Activated CD4-positive, CD25-positive, alpha-beta regulatory T cell treated with anti-CD3 and anti-CD28 coated beads, Interleukin-2, amount 50 U/mL, for 24 hours (primary cell): ENCODE measurements at regions not wholly inside any gene's neighbourhood (a gene's known extent, or its start where the extent isn't known, plus 50 kb on each side); places are given as distances from the start of the nearest gene placed in this dataset.
A peak's percentile ranks its signal among the peaks of the same experiment; 100 is the strongest.

Experiments
- ATAC-seq, 2 donors: fragments of 150-1000 bp; cut with Tn5 transposase; one replicate each; pipeline ENCODE4 v1.10.0; 2021; ENCODE audit warnings: mild to moderate bottlenecking in 1 of 2, moderate library complexity in 1 of 2

DNA sequence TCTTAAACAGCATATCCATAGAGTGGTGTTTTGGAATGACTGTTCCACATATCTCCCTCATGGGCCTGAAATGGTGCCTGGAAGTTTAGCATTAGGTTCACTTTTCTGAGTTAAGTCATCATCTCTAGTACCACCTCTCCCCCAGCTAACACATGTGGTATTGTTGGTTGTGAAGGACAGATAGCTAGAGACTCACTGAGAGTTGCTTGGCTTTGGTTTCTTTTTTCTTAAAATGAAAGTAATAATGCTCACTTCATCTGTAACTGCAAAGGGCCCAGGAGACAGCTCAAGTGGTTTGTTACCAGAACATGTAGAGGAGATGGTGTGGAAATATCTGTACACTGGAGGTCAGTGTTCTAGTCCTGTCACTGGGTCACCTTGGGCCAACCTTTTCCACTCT is 90.9 kb downstream of the EFNB1 start:
- ATAC-seq = no peak

DNA sequence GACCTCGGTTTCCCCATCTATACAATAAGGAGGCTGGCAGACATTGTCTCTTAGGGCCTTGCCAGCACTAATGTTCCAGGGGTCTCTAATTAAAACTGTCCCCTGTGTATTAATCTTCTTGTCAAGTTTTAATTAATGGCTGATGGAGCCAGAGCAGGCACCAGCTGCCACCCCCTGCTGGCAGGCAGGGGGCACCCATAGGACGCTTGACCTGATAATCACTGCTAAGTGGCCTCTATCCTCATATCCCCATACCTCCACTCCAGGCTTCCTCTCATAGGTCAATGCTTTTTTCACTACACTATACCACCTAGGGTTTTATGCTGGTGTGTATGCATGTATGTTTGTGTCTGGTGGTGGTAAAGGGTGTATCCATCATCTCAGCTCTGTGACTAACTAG is 89.4 kb downstream of the EFNB1 start:
- no peak for ATAC-seq

DNA sequence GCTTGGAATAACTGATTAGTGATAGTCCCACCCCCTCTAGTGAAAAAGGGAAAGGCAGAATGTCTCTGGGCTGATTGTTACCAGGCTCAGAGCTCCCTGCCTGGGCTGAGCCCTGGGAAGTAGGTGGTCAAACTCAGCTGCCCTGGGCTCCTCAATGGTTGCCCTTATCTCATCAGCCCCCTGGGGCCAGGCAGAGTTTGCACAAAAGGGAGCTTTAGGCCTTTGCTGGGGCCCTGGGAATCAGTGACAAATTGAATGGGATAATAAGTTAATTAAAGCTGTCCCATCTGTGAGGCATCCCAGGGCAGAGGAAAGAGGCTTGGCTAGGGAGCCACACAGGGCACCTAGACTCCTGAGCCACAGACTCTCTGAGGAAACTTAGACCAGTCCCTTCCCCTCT is 89.0 kb downstream of the EFNB1 start:
- ATAC-seq = no peak

DNA sequence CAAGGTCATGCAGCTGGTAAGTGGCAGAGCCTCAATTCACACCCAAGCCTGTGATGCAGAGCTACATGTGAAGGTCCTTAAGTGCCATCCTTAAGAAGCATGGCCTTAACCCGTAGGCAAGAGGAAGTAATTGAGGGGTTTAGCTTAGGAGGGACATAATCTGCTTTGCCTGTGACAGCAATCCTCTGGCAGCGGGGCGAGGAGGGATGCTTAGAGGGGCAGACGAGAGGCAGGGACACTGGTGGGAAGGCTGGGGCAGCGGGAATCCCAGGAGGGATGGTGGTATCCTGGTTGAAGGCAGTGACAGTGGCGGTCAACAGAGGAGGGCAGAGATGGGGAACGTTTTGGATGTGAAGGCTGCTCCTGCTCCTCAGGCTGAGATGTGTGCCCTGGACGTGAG is 88.1 kb downstream of the EFNB1 start:
- ATAC-seq = no peak

DNA sequence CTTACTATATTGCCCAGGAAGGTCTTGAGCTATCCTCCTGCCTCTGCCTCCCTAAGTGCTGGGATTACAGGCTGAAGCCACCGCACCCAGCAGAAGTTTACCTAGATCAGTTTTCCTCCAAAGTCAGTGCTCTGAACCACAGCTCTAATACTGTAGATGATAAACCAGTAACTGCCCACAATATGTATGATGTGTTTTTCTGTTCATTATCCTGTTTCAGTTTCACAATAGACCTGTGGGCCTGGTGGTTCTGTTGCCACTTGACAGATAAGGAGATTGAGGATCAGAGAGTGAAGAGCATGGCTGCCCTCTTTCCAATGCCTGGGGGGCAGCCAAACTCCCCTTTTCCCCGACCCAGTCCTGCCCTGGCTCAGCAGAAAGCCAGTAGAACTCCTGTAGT is 87.0 kb downstream of the EFNB1 start:
- ATAC-seq = no peak

DNA sequence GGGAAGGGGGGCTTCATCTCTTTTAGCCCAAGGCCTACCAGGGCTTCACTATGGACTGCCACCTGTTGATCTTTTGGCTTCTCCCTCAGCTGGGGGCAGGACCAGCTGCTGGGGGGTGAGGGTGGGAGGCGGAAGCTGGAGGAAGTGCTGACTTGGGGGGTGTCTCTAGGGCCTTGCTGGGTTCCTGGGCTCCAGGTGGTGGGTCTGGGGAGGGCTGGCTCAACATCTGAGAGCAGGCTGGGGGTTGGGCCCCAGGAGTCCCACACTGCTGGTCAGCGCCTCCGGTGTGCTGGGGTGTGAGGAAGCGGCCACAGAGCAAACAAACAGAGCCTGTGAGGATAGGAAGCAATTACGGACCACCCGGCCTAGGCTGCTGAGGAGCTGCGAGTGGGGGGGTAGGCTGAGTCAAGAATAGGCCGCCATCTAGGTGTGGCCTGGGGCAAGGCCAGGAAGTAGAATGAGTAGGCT is 85.7 kb downstream of the EFNB1 start:
- ATAC-seq = no peak

DNA sequence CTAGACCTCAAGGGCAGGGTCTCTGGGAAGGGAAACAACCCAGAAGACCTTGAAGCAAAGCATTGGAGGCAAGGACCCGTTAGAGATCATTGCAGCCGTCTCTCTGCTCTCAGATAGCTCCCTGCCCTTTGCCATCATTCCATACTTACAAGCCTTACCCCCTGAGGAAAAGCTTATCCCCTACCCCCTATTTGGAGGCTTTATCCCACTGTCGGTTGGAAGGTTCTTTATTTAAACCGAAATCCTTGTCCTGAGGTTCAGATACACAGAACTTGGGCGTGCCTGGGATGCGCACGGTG is 84.4 kb downstream of the EFNB1 start:
- ATAC-seq = no peak

DNA sequence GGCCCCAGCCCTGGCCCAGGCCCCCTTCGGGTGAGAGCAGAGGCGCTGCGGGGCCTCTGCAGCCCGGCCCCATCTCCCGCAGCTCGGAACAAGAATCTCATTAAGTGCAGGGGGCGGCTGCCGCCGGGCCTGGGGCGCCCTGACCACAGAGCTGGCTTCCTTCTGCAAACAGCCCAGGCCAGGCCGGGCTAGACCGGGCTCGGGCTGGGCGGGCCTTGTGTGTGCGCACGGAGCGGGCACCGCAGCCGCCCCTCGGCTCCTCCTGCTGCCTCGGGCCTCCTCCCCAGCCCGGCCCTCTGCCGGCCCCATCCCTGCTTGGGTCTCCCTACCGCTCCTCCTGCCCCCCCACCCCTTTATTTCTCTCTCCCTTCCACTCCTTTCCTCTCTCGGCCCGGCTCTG is 83.3 kb downstream of the EFNB1 start:
- no peak for ATAC-seq

DNA sequence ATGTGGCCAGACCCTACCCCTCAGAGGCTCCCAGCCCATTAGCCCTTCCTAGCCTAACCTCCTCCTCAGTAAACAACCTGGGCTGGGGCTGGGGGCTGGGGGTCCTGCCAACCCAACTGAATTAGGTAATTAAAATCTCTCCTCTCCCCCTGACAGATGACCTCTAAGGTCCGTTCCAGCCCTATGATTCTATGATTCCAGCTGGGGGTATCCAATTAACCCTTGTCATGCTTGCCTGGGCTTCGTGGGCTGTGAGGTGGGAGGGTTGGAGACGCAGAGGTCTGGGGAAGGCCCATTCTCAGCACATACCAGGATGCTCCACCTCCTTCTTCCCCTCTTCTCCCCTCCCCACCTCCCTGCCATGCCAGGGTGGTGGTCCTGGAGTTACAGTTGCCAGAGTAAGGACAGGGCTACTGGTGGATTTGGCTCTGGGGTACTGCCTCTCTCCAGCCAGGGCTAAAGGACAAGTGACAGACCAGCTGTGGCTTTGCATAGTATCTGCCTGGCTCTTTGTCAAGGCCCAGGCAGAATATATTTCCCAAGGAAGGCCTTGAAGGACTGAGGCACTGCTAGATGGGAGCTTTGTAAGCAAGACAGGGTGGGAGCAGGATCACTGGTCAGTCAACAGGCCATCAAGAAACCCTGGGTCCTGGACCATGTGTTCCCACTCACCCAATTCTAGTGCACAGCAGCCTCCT is 82.1 kb downstream of the EFNB1 start:
- no peak for ATAC-seq

DNA sequence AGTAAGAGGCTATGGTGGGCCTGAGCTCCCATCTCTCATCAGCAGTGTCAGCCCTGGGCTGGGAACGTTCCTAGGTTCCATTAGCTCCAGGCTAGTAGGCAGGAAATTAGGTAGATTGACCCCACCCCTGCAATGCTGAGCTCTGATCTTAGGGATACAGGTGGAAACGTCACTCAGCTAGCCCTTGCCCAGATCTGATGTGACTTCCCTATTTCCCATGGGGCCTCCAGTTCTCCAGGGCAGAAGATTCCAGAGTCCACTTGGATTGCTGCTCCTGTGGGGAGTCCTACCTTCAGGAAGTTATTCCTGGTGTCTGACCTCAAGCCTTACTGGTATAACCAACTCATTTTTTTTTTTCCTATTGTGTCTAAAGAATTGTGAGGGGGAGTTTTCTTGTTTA is 81.1 kb downstream of the EFNB1 start:
- ATAC-seq = no peak

DNA sequence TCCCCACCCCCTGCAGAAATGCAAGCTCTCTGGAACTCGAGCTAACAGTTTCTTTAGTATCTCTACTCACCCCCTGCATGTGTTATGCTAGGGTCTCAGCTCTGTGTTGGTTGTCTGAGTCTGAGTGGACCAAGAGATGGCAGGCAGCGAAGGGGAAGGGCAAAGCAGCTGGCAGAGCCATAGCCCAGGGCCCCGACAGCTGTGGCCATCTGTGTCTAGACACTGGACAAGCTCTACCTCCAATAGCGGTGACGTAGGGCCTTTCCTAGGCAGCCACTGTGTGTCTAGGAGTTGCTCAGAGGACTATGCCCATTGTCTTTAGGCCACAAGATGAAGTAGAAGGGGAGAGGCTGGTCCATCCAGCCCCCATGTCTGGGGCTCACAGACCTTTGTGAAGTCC is 79.2 kb downstream of the EFNB1 start:
- no peak for ATAC-seq

DNA sequence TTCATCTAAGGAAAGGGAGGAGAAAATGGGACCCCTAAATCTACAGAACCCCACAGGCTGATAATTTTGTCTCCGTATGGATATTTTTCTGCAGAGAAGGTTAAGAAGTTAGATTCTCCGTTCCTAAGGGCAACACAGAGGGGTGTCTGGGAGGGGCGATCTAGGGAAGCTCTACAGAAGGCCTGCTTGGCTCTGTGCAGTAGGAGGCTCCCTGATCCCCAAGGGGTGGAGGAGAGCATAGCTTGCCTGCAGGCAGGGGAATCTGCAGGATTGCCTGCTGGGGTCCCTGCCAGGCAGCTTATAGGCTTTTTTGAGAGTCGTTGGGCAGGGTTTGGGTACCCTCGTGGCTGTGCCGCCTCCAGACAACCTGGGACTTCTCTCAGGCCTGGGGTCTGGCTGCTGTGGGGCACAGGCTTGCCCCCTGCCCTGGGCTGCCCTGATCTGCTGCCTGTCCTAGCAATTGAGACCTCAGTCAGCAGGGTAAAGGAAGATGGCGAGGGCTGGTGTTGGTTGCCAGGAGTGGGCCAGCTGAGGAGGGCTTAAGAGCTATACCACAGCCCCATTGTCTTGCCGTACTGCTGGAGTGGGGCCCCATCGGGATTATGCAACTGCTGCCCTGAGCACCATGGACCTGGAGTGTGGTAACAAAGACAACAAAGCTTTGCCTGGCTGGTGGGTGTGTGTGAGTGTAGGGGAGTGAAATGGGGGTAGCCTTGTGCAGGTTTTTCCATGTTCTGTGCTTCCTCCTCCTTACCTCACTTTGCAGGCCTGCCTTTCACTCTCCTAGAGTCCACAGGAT is 74.1 kb downstream of the EFNB1 start:
- ATAC-seq = no peak

DNA sequence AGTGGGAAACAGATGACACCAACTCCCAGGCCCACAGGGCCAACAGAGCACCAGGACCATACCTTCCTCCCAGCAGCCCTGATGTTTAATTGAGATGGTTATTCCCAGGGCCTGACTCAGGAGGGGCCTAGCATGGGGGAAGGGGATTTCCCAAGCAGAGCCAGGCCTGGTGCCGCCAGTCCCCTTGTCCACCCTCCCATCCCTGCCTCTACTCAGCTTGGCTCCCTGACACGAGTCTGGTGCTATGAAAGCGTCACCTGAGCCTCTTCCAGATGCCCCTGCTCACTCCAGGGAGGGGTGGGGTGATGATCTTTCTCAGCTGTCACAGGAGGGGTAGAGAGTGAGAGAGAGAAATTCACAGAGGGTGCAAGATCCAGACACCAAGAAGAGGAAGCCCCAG is 72.7 kb downstream of the EFNB1 start:
- ATAC-seq = no peak

DNA sequence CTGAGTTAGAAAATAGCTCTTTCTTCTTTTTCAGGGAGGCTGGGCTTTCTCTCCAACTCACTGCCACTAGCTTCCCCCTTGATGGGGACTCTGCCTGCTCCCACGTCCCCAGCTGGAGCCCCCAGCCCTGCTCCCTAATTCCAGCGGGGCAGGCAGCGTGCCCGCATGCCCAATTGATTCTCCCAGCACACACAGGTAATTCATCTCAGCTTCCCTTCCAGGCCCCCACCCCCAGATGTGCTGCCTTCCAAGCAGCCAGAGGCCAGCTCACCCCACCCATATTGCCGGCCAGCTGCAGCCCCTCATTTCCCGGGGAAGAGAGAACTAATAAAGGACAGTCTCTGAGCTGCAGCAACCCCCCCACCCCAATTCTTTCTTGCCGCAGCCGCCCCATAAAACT is 69.8 kb downstream of the EFNB1 start:
- ATAC-seq = no peak

DNA sequence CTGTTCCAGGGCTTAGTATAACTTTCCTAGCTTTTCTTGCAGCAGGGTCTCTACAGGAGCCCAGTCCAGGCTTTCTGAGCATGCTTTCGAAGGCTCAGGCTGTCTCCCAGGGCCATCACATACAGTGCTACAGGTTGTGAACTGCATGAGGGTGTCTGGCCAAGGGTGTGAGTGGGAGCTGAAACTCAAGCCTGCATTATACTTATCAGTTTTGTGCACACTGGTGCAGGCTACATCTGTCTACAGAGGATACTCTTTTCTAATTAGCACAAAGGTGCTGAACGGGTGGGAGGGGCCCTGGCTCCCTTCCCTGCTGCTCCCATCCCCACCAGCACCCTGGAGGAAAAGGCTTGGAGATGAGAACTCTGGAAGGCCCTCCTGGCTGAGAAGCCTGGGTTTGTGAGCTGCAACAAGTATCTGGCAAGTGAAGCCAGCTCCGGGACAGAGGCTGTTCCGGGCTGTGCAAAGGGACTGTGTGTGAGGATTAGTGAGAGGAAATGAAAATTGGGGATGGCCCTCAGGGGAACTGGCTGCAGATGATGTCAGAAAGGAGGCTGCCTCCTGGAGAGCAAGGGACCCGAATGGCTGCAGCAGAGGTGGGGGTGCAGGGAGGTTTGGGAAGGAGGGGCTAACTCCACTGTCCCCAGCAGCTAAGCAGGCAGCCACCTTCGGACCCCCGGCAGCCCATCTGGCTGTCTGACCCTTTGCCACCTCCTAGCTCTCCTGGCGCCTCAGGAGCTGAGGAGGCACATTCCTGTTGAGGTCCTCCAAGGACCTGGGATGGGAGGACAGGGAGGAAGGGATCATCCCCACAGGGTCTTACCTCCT is 68.5 kb downstream of the EFNB1 start:
- no peak for ATAC-seq

DNA sequence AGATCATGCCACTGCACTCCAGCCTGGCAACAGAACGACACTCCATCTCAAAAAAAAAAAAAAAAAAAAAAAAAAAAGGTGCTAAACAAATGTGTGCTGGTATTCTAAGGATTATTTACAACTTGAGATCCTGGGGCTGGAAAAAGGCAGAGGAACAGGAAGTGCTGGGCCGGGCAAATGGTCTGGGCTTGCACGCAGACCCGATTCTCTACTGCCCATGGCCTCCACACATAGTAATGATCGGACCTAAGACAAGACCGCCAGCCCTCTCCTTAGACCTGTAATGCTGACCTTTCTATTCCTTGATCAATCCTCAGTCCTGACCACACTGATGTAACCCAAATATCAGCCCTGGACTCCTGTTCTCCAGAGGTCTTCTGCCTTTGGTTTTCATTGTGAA is 67.8 kb downstream of the EFNB1 start:
- no peak for ATAC-seq

DNA sequence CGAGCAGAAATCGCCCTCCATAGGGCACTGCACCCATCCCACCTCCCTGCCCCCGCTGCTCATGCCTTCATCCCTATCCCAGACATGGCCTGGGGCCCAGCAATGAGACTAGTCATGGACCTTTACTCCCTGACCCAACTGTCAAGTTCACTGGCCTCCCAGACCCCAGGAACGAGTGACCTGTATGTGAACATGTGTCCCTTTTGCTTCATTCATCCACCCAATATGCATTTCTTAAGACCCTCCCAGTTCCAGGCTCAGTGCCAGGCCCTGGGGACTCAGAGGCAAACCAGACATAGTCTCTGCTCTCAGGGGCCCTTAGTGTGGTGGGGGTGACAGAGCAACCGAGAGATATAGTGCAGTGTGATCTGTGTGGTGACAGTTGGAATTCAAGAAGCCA is 67.0 kb downstream of the EFNB1 start:
- no peak for ATAC-seq

DNA sequence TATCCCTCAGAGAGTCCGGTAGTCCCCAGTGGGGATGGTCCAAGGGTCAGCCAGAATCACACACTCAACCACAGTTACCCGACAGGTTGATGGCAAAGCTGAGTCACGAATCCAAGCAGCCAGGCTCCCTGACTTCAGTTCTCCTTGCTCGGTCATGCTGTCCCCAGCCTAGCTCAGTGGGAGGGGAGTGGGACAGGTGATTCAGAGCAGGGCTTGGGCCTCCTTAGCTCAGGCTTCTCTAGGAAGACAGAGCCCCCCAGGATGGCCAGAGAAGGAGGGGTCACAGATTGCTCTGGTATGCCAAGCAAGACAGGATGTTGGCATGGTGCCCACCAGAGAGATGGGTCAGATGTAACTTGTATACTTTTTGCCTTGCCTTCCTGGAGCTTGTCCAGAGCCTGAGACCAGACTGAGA is 66.5 kb downstream of the EFNB1 start:
- no peak for ATAC-seq

DNA sequence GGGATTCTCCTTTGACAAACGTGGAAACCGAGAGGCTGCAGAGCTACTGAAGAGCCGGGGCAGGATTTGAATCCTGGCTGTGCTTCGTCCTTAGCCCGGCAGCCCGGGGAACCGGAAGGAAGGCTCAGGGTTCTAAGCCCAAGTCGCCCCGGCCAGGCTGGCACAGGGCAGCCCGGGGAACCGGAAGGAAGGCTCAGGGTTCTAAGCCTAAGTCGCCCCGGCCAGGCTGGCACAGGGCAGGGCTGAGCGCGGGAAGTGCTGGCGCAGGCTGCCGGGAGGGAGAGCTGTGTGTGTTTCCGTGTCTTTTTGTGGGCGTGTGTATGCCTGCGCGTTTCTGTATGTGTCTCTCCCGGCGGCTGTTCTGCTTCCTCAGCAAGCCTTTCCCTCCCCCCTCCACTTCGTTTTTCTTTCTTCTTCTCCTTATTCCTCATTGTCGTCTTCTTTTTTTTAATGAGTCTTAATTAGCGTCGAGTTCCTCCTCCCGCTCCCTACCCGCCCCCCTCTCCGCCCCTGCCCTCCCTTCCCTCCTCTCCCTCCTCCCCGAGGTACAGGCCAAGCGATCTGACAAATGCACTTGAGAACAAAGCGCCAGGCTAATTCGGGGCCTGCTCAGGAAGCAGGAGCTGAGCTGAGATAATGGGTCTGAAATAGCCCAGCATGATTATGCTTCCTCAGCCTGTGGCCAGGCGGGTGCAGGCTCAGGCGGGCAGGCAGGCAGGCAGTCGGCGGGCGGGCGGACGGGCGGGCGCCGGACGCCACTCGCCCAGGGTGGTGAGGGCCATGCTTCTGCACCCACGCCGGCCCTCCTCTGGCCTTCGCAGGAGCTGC is 65.9 kb downstream of the EFNB1 start:
- ATAC-seq = peak; percentile 36 to 58

DNA sequence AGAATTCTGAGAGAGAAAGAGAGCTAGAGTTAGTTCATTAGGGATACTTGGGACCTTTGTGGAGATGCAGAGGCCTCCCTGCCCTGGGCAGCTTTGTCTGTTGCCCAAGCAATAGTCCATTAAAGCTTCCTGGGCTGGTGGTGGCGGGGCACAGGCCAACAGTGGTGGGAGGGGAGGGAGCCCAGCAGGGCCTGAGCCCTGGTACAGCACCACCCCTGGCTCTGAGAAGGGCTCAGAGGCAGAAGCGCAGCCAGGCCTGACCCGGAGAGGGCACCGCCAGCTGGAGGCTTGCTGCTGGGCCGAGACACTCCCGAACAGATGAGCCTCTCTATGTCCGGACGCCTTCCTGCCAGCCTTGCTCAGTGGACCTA is 65.3 kb downstream of the EFNB1 start:
- ATAC-seq = peak in 1 of 2 donors; percentile 13

DNA sequence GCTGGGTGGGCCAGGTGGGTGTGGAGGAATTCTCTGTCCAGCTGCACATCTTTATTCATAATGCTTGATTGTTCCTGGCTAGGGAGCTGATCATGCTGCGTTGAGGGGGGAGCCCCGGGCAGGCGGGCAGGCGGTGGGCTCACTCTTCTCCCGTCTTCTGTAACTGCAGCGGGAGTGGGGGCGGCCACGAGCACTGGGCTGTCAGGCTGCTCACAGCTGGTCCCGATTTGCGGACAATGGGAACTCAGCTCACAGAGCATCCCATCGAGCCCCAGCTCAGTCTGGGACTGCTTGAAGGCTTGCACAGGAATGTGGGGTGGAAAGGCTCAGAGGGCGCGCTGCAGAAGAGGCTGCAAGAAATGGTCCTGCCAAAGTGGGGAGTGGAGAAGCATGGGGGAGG is 63.8 kb downstream of the EFNB1 start:
- ATAC-seq = no peak

DNA sequence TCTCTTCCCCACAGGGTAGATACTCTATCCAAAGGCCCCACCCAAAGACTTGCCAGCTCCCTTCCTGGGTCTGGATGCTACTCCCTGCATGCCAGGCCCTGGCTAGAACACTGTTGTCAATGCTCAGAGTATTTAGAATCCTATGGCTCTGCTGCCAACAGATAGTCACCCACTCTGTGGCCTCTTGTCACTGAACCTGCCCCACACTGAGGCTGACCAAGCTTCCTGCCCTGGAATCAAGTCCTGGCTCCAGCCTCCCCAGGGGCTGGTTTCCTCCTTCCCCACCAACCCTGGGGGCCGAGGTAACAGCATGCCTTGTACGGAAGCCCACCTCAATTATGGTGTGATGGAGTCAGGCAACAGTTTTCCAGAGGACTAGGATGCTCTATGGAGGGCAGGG is 63.3 kb downstream of the EFNB1 start:
- no peak for ATAC-seq
